Karpas-422 (cell line): ENCODE measurements at regions not wholly inside any gene's neighbourhood (a gene's known extent, or its start where the extent isn't known, plus 50 kb on each side); places are given as distances from the start of the nearest gene placed in this dataset.
"Not testable (repeated sequence)": the region's sequence is repeated elsewhere in the genome, so short reads cannot be mapped to it uniquely, and the experiment has no call there.

Experiments
- DNase-seq: peaks from one replicate; pipeline ENCODE4 v3.0.0-alpha.2; 2015
- H2AFZ ChIP-seq: fragments of 200-600 bp; sonication (generic); 2 replicates; pipeline ENCODE4 v1.6.1; 2014; ENCODE audit warnings: antibody characterized with exemption, low read length, mixed read lengths
- H3K27ac ChIP-seq: fragments of 200-600 bp; sonication (generic); 2 replicates; pipeline ENCODE4 v1.5.1; 2014; ENCODE audit warnings: mild to moderate bottlenecking, low read length, moderate library complexity
- H3K27me3 ChIP-seq: fragments of 200-600 bp; sonication (generic); 2 replicates; pipeline ENCODE4 v1.6.1; 2014; ENCODE audit warnings: low read length, mixed read lengths
- H3K36me3 ChIP-seq: fragments of 200-600 bp; sonication (generic); 2 replicates; pipeline ENCODE4 v1.6.1; 2014; ENCODE audit warnings: low read length, mixed read lengths; ENCODE audit not compliant: insufficient read depth
- H3K4me1 ChIP-seq: fragments of 200-600 bp; sonication (generic); 2 replicates; pipeline ENCODE4 v1.6.1; 2014; ENCODE audit warnings: mild to moderate bottlenecking, low read length, mixed read lengths
- H3K4me2 ChIP-seq: fragments of 200-600 bp; sonication (generic); 2 replicates; pipeline ENCODE4 v1.6.1; 2014; ENCODE audit warnings: low read length, low read depth, mild to moderate bottlenecking; ENCODE audit not compliant: poor library complexity, severe bottlenecking
- H3K4me3 ChIP-seq: fragments of 200-600 bp; sonication (generic); 2 replicates; pipeline ENCODE4 v1.5.1; 2014; ENCODE audit warnings: mild to moderate bottlenecking, antibody characterized with exemption, low read length, mixed read lengths
- H3K79me2 ChIP-seq: fragments of 200-600 bp; sonication (generic); 2 replicates; pipeline ENCODE4 v1.6.1; 2014; ENCODE audit warnings: mild to moderate bottlenecking, low read length, mixed read lengths
- H3K9ac ChIP-seq: fragments of 200-600 bp; sonication (generic); 2 replicates; pipeline ENCODE4 v1.6.0; 2014; ENCODE audit warnings: low read length
- H3K9me2 ChIP-seq: fragments of 200-600 bp; sonication (generic), shearing (Covaris generic); replicated peaks from 2 replicates; pipeline ENCODE4 v1.6.0; 2014; ENCODE audit warnings: mild to moderate bottlenecking, low read length, moderate library complexity; ENCODE audit not compliant: insufficient read depth
- H3K9me3 ChIP-seq: fragments of 300-700, 200-600 bp; sonication (generic); 2 replicates; pipeline ENCODE4 v1.6.1; 2014; ENCODE audit warnings: low read length, mixed read lengths
- H4K20me1 ChIP-seq: fragments of 200-600 bp; sonication (generic); 2 replicates; pipeline ENCODE4 v1.6.1; 2014; ENCODE audit warnings: mild to moderate bottlenecking, antibody characterized with exemption, low read length, low read depth; ENCODE audit not compliant: insufficient read depth

GRCh38 chr4:52425751-52426326 lies 233.3 kb downstream of the USP46 start:
- H3K27ac ChIP-seq, result no peak overlapping the region
- no peaks in the 10 kb centered on the region for H3K79me2 ChIP-seq
- no peaks in the 10 kb centered on the region for H3K9me3 ChIP-seq
- no peak overlapping the region for H3K9ac ChIP-seq
- no peak for DNase-seq
- no peak overlapping the region for H3K4me3 ChIP-seq
- H3K9me2 ChIP-seq, result no peaks in the 10 kb centered on the region
- H3K4me2 ChIP-seq, result no peak overlapping the region
- H3K27me3 ChIP-seq, result no peaks in the 10 kb centered on the region
- H3K36me3 ChIP-seq, result no peaks in the 10 kb centered on the region
- no peak overlapping the region for H2AFZ ChIP-seq
- no peaks in the 10 kb centered on the region for H3K4me1 ChIP-seq
- no peaks in the 10 kb centered on the region for H4K20me1 ChIP-seq

DNA sequence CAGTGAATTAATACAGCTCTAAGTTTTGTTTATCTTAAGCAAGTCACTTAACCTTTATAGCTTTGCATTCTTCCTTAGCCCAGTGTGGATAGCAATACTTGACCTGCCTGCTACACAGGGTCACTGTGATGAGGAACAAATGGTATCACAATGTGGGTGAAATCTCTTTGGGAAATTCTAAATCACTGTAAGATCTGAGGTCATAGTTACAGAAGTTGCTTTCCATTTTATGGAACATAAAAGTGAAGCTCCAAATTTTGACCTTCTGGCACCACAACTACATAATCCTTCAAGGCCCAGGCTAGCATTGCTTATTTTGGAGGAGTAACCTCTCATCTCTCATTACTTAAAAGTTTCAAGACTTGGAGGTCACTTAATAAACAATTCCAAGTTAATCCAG lies 227.7 kb downstream of the USP46 start:
- H3K27me3 ChIP-seq, result no peaks in the 10 kb centered on the region
- no peaks in the 10 kb centered on the region for H3K4me1 ChIP-seq
- H2AFZ ChIP-seq, result no peak overlapping the region
- no peaks in the 10 kb centered on the region for H3K79me2 ChIP-seq
- no peaks in the 10 kb centered on the region for H4K20me1 ChIP-seq
- no peak overlapping the region for H3K27ac ChIP-seq
- no peak for DNase-seq
- H3K9me2 ChIP-seq, result no peaks in the 10 kb centered on the region
- no peak overlapping the region for H3K9ac ChIP-seq
- no peak overlapping the region for H3K4me3 ChIP-seq
- H3K9me3 ChIP-seq, result no peaks in the 10 kb centered on the region
- H3K36me3 ChIP-seq, result no peaks in the 10 kb centered on the region
- H3K4me2 ChIP-seq, result no peak overlapping the region

DNA sequence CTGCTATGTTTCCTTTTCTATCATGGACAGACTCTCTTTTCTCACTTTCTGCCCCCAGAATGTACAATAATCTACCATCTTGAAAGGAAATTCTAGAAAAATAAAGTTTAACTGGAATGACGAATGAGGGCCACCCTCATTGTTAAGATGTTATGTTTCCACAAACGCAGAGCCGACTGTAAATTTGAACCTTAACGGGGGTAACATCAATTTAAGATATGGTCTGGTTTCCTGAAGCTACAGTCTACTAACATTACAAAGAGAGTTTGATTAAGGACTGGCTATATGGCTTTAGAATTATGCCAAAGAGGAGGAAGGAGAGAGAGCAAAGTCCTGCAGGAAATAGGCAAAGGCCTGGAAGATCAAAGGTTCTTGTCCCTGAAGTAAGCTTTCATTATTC lies 227.2 kb downstream of the USP46 start:
- H3K79me2 ChIP-seq, result no peaks in the 10 kb centered on the region
- no peaks in the 10 kb centered on the region for H3K27me3 ChIP-seq
- no peak overlapping the region for H3K4me3 ChIP-seq
- no peaks in the 10 kb centered on the region for H4K20me1 ChIP-seq
- no peaks in the 10 kb centered on the region for H3K36me3 ChIP-seq
- H3K4me1 ChIP-seq, result no peaks in the 10 kb centered on the region
- H3K4me2 ChIP-seq, result no peak overlapping the region
- no peaks in the 10 kb centered on the region for H3K9me2 ChIP-seq
- DNase-seq, result no peak
- H3K9me3 ChIP-seq, result no peaks in the 10 kb centered on the region
- peak overlapping the region; percentile 13; the same call in 1 of the 2 replicates for H2AFZ ChIP-seq
- H3K27ac ChIP-seq, result no peak overlapping the region
- no peak overlapping the region for H3K9ac ChIP-seq

GRCh38 chr4:52442524-52442923 lies 216.6 kb downstream of the USP46 start:
- H3K4me3 ChIP-seq, H3K36me3 ChIP-seq, H3K4me2 ChIP-seq, H2AFZ ChIP-seq, H3K79me2 ChIP-seq, H4K20me1 ChIP-seq, H3K4me1 ChIP-seq, DNase-seq, H3K9ac ChIP-seq, H3K27me3 ChIP-seq, H3K9me3 ChIP-seq, H3K9me2 ChIP-seq, H3K27ac ChIP-seq: not testable (repeated sequence)

DNA sequence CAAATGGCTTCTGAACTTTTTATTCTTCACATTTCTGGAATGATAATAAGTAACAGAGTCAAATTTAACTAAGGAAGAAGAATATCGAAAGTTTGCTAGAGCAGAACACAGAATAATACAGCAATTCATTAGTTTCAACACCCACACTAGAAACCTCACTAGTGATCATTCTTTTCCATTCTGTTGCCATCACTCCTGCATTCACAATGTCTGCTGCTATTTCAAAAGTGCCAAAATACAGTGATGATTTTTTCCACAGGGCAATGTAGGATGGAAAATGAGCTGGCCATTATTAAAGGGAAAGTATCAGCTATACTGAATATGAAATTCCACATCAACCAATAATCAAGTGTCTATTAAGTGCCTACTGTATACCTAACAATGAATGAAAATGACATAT lies 186.7 kb downstream of the USP46 start:
- Histone ChIP-seq H3K9ac (no peak overlapping the region), H4K20me1 (no peaks in the 10 kb centered on the region), H3K36me3 (no peaks in the 10 kb centered on the region), H3K9me3 (no peaks in the 10 kb centered on the region), H2AFZ (no peak overlapping the region), H3K27ac (no peak overlapping the region), H3K79me2 (no peaks in the 10 kb centered on the region), H3K4me3 (no peak overlapping the region), H3K9me2 (no peaks in the 10 kb centered on the region), H3K4me1 (no peaks in the 10 kb centered on the region), H3K4me2 (no peak overlapping the region), H3K27me3 (no peaks in the 10 kb centered on the region)
- DNase-seq, result no peak

DNA sequence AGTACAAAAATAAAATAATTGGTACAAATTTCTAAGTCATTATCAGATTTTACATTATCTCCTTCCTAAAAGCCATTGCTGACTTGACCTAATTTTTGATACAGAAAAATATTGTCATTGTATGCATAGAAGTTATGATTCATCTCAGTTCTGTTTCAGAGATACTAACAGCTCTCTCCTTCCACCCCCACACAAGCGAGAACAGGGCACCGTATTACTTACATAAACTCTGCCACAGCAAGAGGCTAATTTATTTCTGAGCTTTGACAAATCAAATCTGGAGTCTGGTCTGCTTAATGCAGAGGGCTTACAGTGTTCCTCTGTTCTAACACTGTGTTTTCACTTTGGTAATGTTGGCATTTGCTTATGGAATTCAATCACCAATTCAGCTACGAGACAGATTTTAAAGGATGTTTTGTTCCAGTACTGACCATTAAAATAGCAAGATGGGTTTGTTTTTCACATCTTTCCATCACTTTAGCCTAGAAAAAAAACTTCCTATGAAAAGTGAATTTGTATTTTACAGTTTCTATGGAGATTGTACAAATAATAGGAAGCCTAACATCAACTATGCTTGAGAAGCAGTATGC lies 181.8 kb downstream of the USP46 start:
- Histone ChIP-seq H3K4me1 (no peaks in the 10 kb centered on the region), H3K9me2 (no peaks in the 10 kb centered on the region), H3K4me3 (no peak overlapping the region), H3K79me2 (no peaks in the 10 kb centered on the region), H3K9ac (no peak overlapping the region), H3K9me3 (no peaks in the 10 kb centered on the region), H3K27me3 (no peaks in the 10 kb centered on the region), H3K36me3 (no peaks in the 10 kb centered on the region), H4K20me1 (no peaks in the 10 kb centered on the region), H3K4me2 (no peak overlapping the region), H3K27ac (no peak overlapping the region), H2AFZ (no peak overlapping the region)
- no peak for DNase-seq

GRCh38 chr4:52483186-52483890 lies 175.8 kb downstream of the USP46 start:
- H3K27ac ChIP-seq, result no peak overlapping the region
- H3K79me2 ChIP-seq, result no peaks in the 10 kb centered on the region
- no peaks in the 10 kb centered on the region for H3K9me2 ChIP-seq
- no peak overlapping the region for H3K4me2 ChIP-seq
- no peaks in the 10 kb centered on the region for H3K27me3 ChIP-seq
- no peak overlapping the region for H3K4me3 ChIP-seq
- H2AFZ ChIP-seq, result no peak overlapping the region
- H3K4me1 ChIP-seq, result no peaks in the 10 kb centered on the region
- H3K9ac ChIP-seq, result no peak overlapping the region
- no peaks in the 10 kb centered on the region for H4K20me1 ChIP-seq
- no peaks in the 10 kb centered on the region for H3K9me3 ChIP-seq
- DNase-seq, result no peak
- no peaks in the 10 kb centered on the region for H3K36me3 ChIP-seq

DNA sequence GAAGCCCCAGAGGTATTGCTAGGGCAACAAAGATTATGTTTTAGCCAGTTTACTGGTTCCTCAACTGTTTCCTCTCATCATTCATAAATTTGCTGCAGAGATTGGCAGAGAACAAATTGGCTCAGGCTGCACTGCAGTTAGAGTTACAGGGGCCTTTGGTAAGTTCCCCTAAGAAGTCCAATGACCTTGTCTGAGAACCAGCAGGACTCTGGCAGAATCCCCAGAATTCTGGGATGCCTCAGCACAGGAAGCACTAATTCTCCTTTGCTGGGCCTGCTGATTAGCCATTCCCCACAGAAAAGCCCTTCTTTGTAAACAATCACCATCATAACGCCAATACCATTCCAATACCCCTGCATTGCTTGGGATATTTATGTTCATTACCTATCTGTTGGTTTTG lies 151.3 kb downstream of the USP46 start:
- H3K4me1 ChIP-seq, result no peaks in the 10 kb centered on the region
- no peak overlapping the region for H2AFZ ChIP-seq

More for the DNA sequence above, 151.3 kb downstream of the USP46 start:
- Histone ChIP-seq H3K27ac (no peak overlapping the region), H3K27me3 (no peaks in the 10 kb centered on the region), H3K9me2 (no peaks in the 10 kb centered on the region), H4K20me1 (no peaks in the 10 kb centered on the region), H3K36me3 (no peaks in the 10 kb centered on the region), H3K9me3 (no peaks in the 10 kb centered on the region), H3K4me3 (no peak overlapping the region), H3K9ac (no peak overlapping the region), H3K79me2 (no peaks in the 10 kb centered on the region), H3K4me2 (no peak overlapping the region)
- no peak for DNase-seq
